ENCODE measurements at regions not wholly inside any gene's neighbourhood (a gene's known extent, or its start where the extent isn't known, plus 50 kb on each side); places are given as distances from the start of the nearest gene placed in this dataset.

GRCh38 chr11:39972461-39972860, 1487.0 kb downstream of the LRRC4C start:
- TF ChIP-seq EZH2 (IDR thresholded peaks at IDR 0.05; ENCODE audit: borderline replicate concordance, low read length) (no peak), CTCF (IDR thresholded peaks at IDR 0.05; ENCODE audit: low read length) (no peak)
